Panc1 (cell line): ENCODE measurements at regions not wholly inside any gene's neighbourhood (a gene's known extent, or its start where the extent isn't known, plus 50 kb on each side); places are given as distances from the start of the nearest gene placed in this dataset.

ENCODE experiments used
- ATAC-seq: fragments of 200-7000 bp; cut with Tn5 transposase; 2 replicates; pipeline ENCODE4 v1.9.1; 2020; ENCODE audit warnings: mild to moderate bottlenecking, moderate library complexity
- BruUV-seq: library from RNA; stranded (reverse); fragments of 400-500 nt; replicated peaks from 2 replicates; lab custom pipeline; 2021; lab: Mats Ljungman, UMichigan
- CTCF ChIA-PET: fragments of 300-600 bp; sonication (Branson Sonifier 250); formaldehyde crosslinking; loops from one replicate; lab custom pipeline; 2022; ENCODE audit warnings: antibody characterized with exemption; lab: Charles Lee
- POLR2A ChIA-PET: fragments of 300-600 bp; sonication (Branson Sonifier 250); formaldehyde crosslinking; loops from one replicate; lab custom pipeline; 2022; ENCODE audit warnings: antibody characterized with exemption; lab: Charles Lee
- DNase-seq: peaks from one replicate; pipeline ENCODE4 v3.0.0-alpha.2; 2010; ENCODE audit warnings: low read depth, low spot score
- H3K27ac ChIP-seq: 2 replicates; pipeline ENCODE4 v1.5.1; 2011; ENCODE audit warnings: mild to moderate bottlenecking, low read length, inconsistent platforms
- H3K27me3 ChIP-seq: fragments of 200-500 bp; sonication (Bioruptor generic); 2 replicates; pipeline ENCODE4 v1.6.0; 2014; ENCODE audit warnings: low read length, inconsistent platforms; ENCODE audit not compliant: control insufficient read depth, insufficient read depth
- H3K36me3 ChIP-seq: fragments of 200-500 bp; sonication (Bioruptor generic); 2 replicates; pipeline ENCODE4 v1.5.1; 2014; ENCODE audit warnings: inconsistent platforms, mild to moderate bottlenecking, low read length, moderate library complexity; ENCODE audit not compliant: control insufficient read depth, insufficient read depth
- H3K4me1 ChIP-seq: 2 replicates; pipeline ENCODE4 v1.5.1; 2011; ENCODE audit warnings: inconsistent platforms, mild to moderate bottlenecking, low read length, moderate library complexity; ENCODE audit not compliant: control insufficient read depth, insufficient read depth
- H3K4me3 ChIP-seq, 2 experiments: 2 replicates each; pipeline ENCODE4 v1.5.1; 2011 to 2012; ENCODE audit warnings: low read depth in 2 of 2, low read length in 2 of 2, mild to moderate bottlenecking in 2 of 2, inconsistent platforms in 1 of 2, moderate library complexity in 1 of 2
- H3K9me3 ChIP-seq: fragments of 200-500 bp; sonication (Bioruptor generic); 2 replicates; pipeline ENCODE4 v1.5.1; 2014; ENCODE audit warnings: low read depth, mild to moderate bottlenecking, inconsistent platforms, low read length, moderate library complexity; ENCODE audit not compliant: control insufficient read depth, insufficient read depth
- CTCF ChIP-seq: fragments of 450-650 bp; IDR thresholded peaks from 2 replicates; pipeline ENCODE4 v1.5.1; 2017; ENCODE audit warnings: mild to moderate bottlenecking
- POLR2AphosphoS5 ChIP-seq: IDR thresholded peaks from 2 replicates; pipeline ENCODE4 v1.6.1; 2012; ENCODE audit warnings: mild to moderate bottlenecking, low read depth, low read length, moderate library complexity
- REST ChIP-seq, 2 experiments: IDR thresholded peaks; 2 replicates each; pipeline ENCODE4 v1.6.1; 2011 to 2012; ENCODE audit warnings: low read depth in 2 of 2, control low read depth in 1 of 2, low read length in 1 of 2, mild to moderate bottlenecking in 1 of 2, moderate library complexity in 1 of 2; ENCODE audit not compliant: insufficient read depth in 1 of 2
- SIN3A ChIP-seq: IDR thresholded peaks from 2 replicates; pipeline ENCODE4 v1.6.1; 2012; ENCODE audit warnings: low read depth, mild to moderate bottlenecking, low read length, moderate library complexity, borderline replicate concordance; ENCODE audit not compliant: insufficient read depth
- TCF7L2 ChIP-seq: IDR thresholded peaks from 2 replicates; pipeline ENCODE4 v1.6.1; 2011; ENCODE audit warnings: mild to moderate bottlenecking, low read depth, low read length, inconsistent platforms
- in situ Hi-C: cut with HindIII; loops from 2 replicates; pipeline ENCODE4 v1.10.0; 2016; ENCODE audit warnings: low sequenced_read_pairs, low pct_unique_long_range_greater_than_20kb
- intact Hi-C: fragments of 100-400 bp; cut with micrococcal nuclease; formaldehyde crosslinking; loops from one replicate; pipeline ENCODE4 v1.10.0; 2022; ENCODE audit not compliant: unreplicated experiment

DNA sequence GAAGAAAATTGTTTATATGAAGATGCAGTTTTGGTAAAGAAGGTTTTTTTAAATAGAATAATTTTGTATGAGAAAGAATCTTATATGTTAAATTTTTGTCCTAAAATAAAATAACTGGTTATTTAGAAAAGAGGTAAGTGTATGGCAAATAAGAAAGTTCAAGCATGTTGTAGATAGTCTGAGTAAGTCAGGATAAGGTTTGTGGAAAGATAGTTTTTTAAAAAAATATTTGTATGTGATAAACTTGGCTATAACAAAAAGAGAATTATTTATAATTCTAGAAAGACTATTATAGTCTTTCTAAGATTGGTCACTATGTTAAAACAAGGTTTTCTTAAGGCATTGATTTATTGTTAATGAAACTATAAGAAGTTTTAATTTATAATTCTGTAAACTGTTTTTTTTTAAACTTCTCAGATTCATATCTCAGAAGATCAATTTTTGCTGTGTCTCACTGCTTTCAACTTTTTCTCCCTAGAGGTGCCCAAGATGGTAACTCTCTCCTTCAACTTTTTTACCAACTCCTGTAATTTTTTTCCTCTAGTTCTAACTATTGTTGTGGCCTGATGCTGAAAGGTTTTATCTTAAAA, 698.6 kb downstream of the CCSER2 start:
- ATAC-seq (no peak), DNase-seq (no peak)
- Histone ChIP-seq H3K27me3 (no peaks in the 10 kb centered on the region), H3K9me3 (peaks cover 24% of the 10 kb centered on the region), H3K4me3 (no peak overlapping the region), H3K36me3 (no peaks in the 10 kb centered on the region), H3K4me1 (no peaks in the 10 kb centered on the region), H3K27ac (no peak overlapping the region)
- BruUV-seq = no TSS peak
- TF ChIP-seq CTCF (no peak), REST (IDR thresholded peaks at IDR 0.05; ENCODE audit: insufficient read depth in 1 of 2, low read depth in 2 of 2, low read length in 1 of 2) (no peak), SIN3A (no peak), POLR2AphosphoS5 (no peak), TCF7L2 (no peak)
- POLR2A ChIA-PET = no interaction called here
- in situ Hi-C loops (no loop called here), intact Hi-C loops (no loop called here)
- CTCF ChIA-PET = no interaction called here

DNA sequence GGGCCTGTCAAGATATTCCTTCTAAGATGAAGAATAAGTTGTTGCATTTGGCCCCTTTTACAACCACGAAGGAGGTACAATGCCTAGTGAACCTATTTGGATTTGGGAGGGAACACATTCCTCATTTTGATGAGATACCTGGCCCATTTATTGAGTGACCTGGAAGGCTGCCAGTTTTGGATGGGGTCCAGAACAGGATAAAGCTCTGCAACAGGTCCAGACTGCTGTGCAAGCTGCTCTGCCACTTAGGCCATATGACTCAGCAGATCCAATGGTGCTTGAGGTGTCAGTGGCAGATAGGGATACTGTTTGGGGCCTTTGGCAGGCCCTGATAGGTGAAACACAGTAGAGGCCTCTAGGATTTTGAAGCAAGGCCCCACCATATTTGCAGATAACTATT, 704.6 kb downstream of the CCSER2 start:
- in situ Hi-C loops (no loop called here), intact Hi-C loops (no loop called here)
- Histone ChIP-seq H3K9me3 (peaks cover 7% of the 10 kb centered on the region; the same call in 1 of the 2 replicates), H3K4me1 (no peaks in the 10 kb centered on the region), H3K27ac (no peak overlapping the region), H3K4me3 (no peak overlapping the region), H3K36me3 (no peaks in the 10 kb centered on the region), H3K27me3 (no peaks in the 10 kb centered on the region)
- no TSS peak for BruUV-seq
- ChIA-PET CTCF (no interaction called here), POLR2A (no interaction called here)
- no peak for ATAC-seq
- TF ChIP-seq SIN3A = no peak
- TF ChIP-seq REST (IDR thresholded peaks at IDR 0.05; ENCODE audit: insufficient read depth in 1 of 2, low read depth in 2 of 2, low read length in 1 of 2) = no peak
- no peak for TF ChIP-seq POLR2AphosphoS5
- no peak for TF ChIP-seq TCF7L2
- DNase-seq = no peak
